ENCODE measurements at regions not wholly inside any gene's neighbourhood (a gene's known extent, or its start where the extent isn't known, plus 50 kb on each side); places are given as distances from the start of the nearest gene placed in this dataset.

DNA sequence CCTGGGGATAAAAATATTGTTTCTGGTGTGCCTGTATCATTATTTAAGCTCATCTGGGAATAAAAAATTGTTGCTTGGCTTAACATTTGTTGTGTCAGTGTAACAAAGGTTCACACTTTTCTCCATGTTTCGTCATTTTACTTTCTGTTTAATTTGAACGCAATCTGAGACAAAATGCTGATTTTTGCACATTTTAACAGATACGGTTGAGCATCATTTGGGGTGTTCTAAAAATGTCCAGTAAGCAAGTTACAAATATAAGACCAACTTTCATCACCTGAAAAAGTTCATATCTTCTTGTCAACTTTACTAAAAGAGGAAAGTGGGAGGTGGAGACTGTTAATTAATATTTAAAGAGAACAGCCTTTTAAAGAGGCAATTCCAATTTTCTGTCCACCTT is 134.8 kb upstream of the CNTN4 start:
- no peaks in the 10 kb centered on the region for H3K4me1 Mint-ChIP-seq
- H3K4me3 Mint-ChIP-seq, result no peak overlapping the region
- H3K27ac Mint-ChIP-seq, result no peak overlapping the region
- ChIA-PET CTCF (no interaction called here), POLR2A (no interaction called here)
- DNase-seq, result no peak
- no peaks in the 10 kb centered on the region for H3K27me3 Mint-ChIP-seq
- peaks cover 2% of the 10 kb centered on the region for H3K9me3 Mint-ChIP-seq
- H3K36me3 Mint-ChIP-seq (ENCODE audit: low read depth), result no peaks in the 10 kb centered on the region

- no peaks in the 10 kb centered on the region for H3K27me3 Mint-ChIP-seq
- H3K27ac Mint-ChIP-seq, result no peak overlapping the region
- no peak for DNase-seq
- no peaks in the 10 kb centered on the region for H3K4me1 Mint-ChIP-seq
- POLR2A ChIA-PET, result no interaction called here
- CTCF ChIA-PET, result no interaction called here
- no peaks in the 10 kb centered on the region for H3K9me3 Mint-ChIP-seq
- no peak overlapping the region for H3K4me3 Mint-ChIP-seq
- H3K36me3 Mint-ChIP-seq (ENCODE audit: low read depth), result no peaks in the 10 kb centered on the region
Observed at GRCh38 chr3:1967525-1967924, 131.1 kb upstream of the CNTN4 start.

DNA sequence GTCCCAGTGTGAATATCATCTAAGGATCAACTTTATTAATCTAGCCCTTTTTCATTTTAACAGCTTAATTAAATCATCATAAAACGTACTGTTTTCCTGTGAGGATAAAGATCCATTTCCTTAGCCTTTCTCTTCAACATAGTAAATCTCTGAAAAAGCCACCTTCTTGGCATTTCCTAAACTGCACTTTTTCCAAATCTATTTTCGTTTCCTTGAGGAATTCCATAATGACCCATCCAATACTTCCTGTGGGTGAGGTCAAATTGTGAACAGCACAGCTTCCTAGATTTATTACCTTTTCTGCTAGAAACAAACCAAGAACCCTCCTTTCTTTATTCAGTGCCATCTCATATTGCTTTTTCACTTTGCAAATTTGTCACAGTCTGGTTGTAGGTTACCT is 129.4 kb upstream of the CNTN4 start:
- Mint-ChIP-seq H3K27me3 (no peaks in the 10 kb centered on the region), H3K9me3 (no peaks in the 10 kb centered on the region), H3K27ac (no peak overlapping the region), H3K4me1 (no peaks in the 10 kb centered on the region), H3K4me3 (no peak overlapping the region), H3K36me3 (ENCODE audit: low read depth) (no peaks in the 10 kb centered on the region)
- ChIA-PET CTCF (no interaction called here), POLR2A (interaction anchor here (0.6 kb wide), 1 partner anchor 86 kb away, joined by 3 read pairs; no protein-coding TSS in a partner anchor)
- no peak for DNase-seq

DNA sequence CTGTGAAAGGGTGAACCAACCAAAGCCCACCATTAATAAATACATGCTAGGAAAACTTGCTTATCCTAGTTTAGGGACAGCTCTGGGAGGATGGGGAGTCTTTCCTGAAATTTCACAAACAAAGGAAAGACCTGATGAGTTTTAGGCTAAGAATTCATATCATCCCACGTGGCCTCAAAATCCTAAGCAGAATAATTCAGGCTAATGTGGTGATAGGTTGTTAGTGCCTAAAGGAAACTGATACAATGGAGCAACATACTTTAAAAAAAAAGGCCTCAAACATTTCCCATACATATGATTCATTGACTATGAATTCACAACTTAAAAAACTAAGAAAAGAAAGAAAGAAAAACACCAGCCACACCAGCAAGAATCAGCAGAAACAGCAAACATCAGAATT is 126.9 kb upstream of the CNTN4 start:
- CTCF ChIA-PET, result no interaction called here

DNA sequence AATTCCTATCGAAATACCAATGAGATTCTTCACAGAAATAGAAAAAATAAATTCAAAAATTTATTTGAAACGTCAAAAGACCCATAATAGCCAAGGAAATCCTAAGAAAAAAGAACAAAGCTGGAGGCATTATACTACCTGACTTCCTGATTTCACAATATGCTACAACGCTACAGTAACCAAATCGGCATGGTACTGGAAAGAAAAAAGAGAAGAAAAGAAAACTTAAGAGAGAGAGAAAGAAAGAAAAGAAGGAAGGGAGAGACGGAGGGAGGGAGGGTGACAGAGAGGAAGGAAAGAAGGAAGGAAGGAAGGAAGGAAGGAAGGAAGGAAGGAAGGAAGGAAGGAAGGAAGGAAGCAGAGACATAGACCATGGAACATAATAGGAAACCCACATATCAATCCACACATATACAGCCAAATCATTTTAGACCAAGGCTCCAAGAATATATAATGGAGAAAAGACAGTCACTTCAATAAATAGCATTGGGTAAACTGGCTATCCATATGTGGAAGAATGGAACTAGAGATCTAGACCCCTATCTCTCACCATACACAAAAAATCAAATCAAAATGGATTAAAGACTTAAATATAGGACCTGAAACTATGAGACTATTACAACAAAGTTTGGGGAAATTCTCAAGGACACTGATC is 118.6 kb upstream of the CNTN4 start:
- H3K4me1 Mint-ChIP-seq, result no peaks in the 10 kb centered on the region
- no peak overlapping the region for H3K27ac Mint-ChIP-seq
- peaks cover 2% of the 10 kb centered on the region for H3K9me3 Mint-ChIP-seq
- no peaks in the 10 kb centered on the region for H3K27me3 Mint-ChIP-seq
- ChIA-PET POLR2A (no interaction called here), CTCF (no interaction called here)
- no peak overlapping the region for H3K4me3 Mint-ChIP-seq
- no peak for DNase-seq
- no peaks in the 10 kb centered on the region for H3K36me3 Mint-ChIP-seq (ENCODE audit: low read depth)

More for the DNA sequence above, 126.9 kb upstream of the CNTN4 start:
- Mint-ChIP-seq H3K4me1 (no peaks in the 10 kb centered on the region), H3K27me3 (no peaks in the 10 kb centered on the region), H3K27ac (no peak overlapping the region), H3K36me3 (ENCODE audit: low read depth) (no peaks in the 10 kb centered on the region), H3K9me3 (peaks cover under 1% of the 10 kb centered on the region), H3K4me3 (no peak overlapping the region)
- no peak for DNase-seq
- POLR2A ChIA-PET, result no interaction called here

- no peak for DNase-seq
- H3K27me3 Mint-ChIP-seq, result no peaks in the 10 kb centered on the region
- H3K27ac Mint-ChIP-seq, result no peak overlapping the region
- H3K9me3 Mint-ChIP-seq, result peaks cover 3% of the 10 kb centered on the region
- H3K36me3 Mint-ChIP-seq (ENCODE audit: low read depth), result no peaks in the 10 kb centered on the region
- CTCF ChIA-PET, result no interaction called here
- no peaks in the 10 kb centered on the region for H3K4me1 Mint-ChIP-seq
- no peak overlapping the region for H3K4me3 Mint-ChIP-seq
- POLR2A ChIA-PET, result no interaction called here
Observed at GRCh38 chr3:1987980-1988379, 110.7 kb upstream of the CNTN4 start.

- Mint-ChIP-seq H3K36me3 (ENCODE audit: low read depth) (no peaks in the 10 kb centered on the region), H3K9me3 (peaks cover 3% of the 10 kb centered on the region), H3K27ac (no peak overlapping the region), H3K27me3 (no peaks in the 10 kb centered on the region), H3K4me1 (no peaks in the 10 kb centered on the region), H3K4me3 (no peak overlapping the region)
- CTCF ChIA-PET, result no interaction called here
- no peak for DNase-seq
- POLR2A ChIA-PET, result no interaction called here
Observed at GRCh38 chr3:1998739-1999138, 99.9 kb upstream of the CNTN4 start.

DNA sequence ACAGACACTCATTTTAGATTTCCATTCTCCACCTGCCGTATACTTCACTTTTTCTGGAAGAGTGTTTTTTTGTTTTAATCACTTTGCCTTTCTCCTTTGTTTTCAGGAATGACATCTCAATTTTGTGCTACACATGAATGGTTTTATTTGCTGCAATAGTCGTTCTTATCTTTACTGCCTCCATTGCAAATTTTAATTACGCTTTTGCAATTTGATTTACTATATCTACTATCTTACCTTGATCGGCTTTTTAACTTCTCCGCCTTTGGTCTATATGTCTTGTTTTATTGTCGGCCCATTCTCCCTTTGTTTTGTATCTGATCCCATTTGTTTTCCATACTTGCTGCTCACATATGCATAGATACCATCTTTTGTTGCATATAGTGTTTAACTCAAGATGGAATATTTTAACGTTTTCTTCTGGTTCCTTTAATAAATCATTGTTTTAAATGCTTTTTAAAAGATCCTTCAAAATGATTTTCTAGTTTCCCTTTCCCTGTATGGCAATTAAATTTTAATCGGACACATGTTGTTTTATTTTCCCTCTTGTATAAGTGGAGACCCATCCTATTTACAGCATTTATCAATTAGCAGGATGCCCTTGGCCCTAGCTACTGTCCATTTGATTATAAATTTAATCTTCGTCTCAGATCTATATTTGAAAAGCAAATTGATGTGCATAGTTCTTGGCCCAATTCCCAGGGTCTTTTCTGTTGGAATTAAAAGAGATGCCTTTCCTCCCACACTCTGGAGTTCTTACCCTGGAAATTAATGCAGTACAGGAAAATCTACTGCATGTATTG is 97.2 kb upstream of the CNTN4 start:
- no peak overlapping the region for H3K27ac Mint-ChIP-seq
- H3K27me3 Mint-ChIP-seq, result no peaks in the 10 kb centered on the region
- peaks cover 6% of the 10 kb centered on the region for H3K9me3 Mint-ChIP-seq
- H3K4me3 Mint-ChIP-seq, result no peak overlapping the region
- no peak for DNase-seq
- ChIA-PET CTCF (no interaction called here), POLR2A (no interaction called here)
- no peaks in the 10 kb centered on the region for H3K36me3 Mint-ChIP-seq (ENCODE audit: low read depth)
- no peaks in the 10 kb centered on the region for H3K4me1 Mint-ChIP-seq

GRCh38 chr3:2023959-2024358 is 74.7 kb upstream of the CNTN4 start:
- Mint-ChIP-seq H3K4me1 (no peaks in the 10 kb centered on the region), H3K27ac (no peak overlapping the region), H3K36me3 (ENCODE audit: low read depth) (no peaks in the 10 kb centered on the region), H3K27me3 (no peaks in the 10 kb centered on the region), H3K9me3 (peaks cover 6% of the 10 kb centered on the region), H3K4me3 (no peak overlapping the region)
- no peak for DNase-seq
- ChIA-PET CTCF (no interaction called here), POLR2A (no interaction called here)

DNA sequence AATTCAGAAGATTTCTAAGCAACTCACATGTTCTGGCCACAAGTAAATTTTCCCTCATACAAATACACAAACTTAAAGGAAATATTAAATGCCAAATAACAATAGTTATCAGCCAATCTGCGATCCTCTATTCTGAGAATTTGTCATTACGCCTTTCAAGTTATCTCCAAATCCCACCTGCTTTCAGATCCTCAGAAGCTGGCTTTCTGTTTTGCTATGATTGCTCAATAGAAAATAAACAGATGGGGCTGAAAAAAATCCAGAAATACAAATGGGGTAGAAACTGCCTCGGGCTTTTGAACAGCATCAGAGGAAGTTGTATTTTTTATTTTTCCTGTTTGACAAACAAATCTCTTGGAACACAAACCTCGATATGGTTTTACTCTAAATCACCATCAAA is 74.0 kb upstream of the CNTN4 start:
- peaks cover 3% of the 10 kb centered on the region for H3K9me3 Mint-ChIP-seq
- ChIA-PET POLR2A (no interaction called here), CTCF (no interaction called here)
- no peaks in the 10 kb centered on the region for H3K27me3 Mint-ChIP-seq
- H3K4me1 Mint-ChIP-seq, result no peaks in the 10 kb centered on the region
- no peak overlapping the region for H3K27ac Mint-ChIP-seq
- H3K36me3 Mint-ChIP-seq (ENCODE audit: low read depth), result no peaks in the 10 kb centered on the region
- no peak overlapping the region for H3K4me3 Mint-ChIP-seq
- DNase-seq, result no peak

DNA sequence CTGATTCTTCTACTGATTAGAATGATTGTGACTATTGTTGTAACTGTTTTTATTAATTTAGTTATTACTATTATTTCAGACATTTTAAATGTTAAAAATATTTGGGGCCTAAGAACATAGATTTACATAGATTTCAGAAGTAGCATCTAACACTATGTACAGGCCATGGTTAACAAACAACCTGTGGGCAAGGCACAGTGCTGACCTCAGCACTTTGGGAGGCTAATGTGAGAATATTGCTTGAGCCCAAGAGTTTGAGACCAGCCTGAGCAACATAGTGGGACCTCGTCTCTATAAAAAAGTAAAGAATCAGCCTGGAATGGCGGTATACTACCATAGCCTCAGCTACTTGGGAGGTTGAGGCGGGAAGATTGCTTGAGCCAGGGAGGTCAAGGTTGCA is 69.1 kb upstream of the CNTN4 start:
- no peaks in the 10 kb centered on the region for H3K36me3 Mint-ChIP-seq (ENCODE audit: low read depth)
- CTCF ChIA-PET, result no interaction called here
- no peaks in the 10 kb centered on the region for H3K27me3 Mint-ChIP-seq
- H3K4me3 Mint-ChIP-seq, result no peak overlapping the region
- peaks cover 3% of the 10 kb centered on the region for H3K9me3 Mint-ChIP-seq
- POLR2A ChIA-PET, result no interaction called here
- H3K27ac Mint-ChIP-seq, result no peak overlapping the region
- no peaks in the 10 kb centered on the region for H3K4me1 Mint-ChIP-seq
- DNase-seq, result no peak

- no peaks in the 10 kb centered on the region for H3K4me1 Mint-ChIP-seq
- H3K27me3 Mint-ChIP-seq, result no peaks in the 10 kb centered on the region
- no peak overlapping the region for H3K4me3 Mint-ChIP-seq
- CTCF ChIA-PET, result no interaction called here
- DNase-seq, result no peak
- no peaks in the 10 kb centered on the region for H3K36me3 Mint-ChIP-seq (ENCODE audit: low read depth)
- H3K27ac Mint-ChIP-seq, result no peak overlapping the region
- POLR2A ChIA-PET, result no interaction called here
- H3K9me3 Mint-ChIP-seq, result no peaks in the 10 kb centered on the region
Observed at GRCh38 chr3:2036076-2036475, 62.6 kb upstream of the CNTN4 start.

GRCh38 chr3:2041931-2042330 is 56.7 kb upstream of the CNTN4 start:
- Mint-ChIP-seq H3K36me3 (ENCODE audit: low read depth) (no peaks in the 10 kb centered on the region), H3K4me1 (no peaks in the 10 kb centered on the region), H3K9me3 (no peaks in the 10 kb centered on the region), H3K27me3 (no peaks in the 10 kb centered on the region), H3K27ac (no peak overlapping the region), H3K4me3 (no peak overlapping the region)
- ChIA-PET CTCF (no interaction called here), POLR2A (no interaction called here)
- DNase-seq, result no peak

Measured in activated CD4-positive, alpha-beta memory T cell treated with anti-CD3 and anti-CD28 coated beads, Interleukin-2, amount 10 ng/mL, durations not matched to agents 7 days and 5 days (primary cell).